Peyer's patch (tissue), 4 donors: ENCODE measurements at regions not wholly inside any gene's neighbourhood (a gene's known extent, or its start where the extent isn't known, plus 50 kb on each side); places are given as distances from the start of the nearest gene placed in this dataset.

Experiments
- CTCF ChIP-seq, 6 experiments: fragments of 450-650 bp in 4 of 6; fragments of 200-600 bp in 2 of 6; sonication (generic) in 1 of 6; IDR thresholded peaks; one replicate each; pipeline ENCODE4 v1.5.1; 2017 to 2019; ENCODE audit warnings: antibody characterized with exemption in 6 of 6, mild to moderate bottlenecking in 3 of 6, moderate library complexity in 1 of 6
- POLR2A ChIP-seq, 2 donors: fragments of 450-650 bp; IDR thresholded peaks; one replicate each; pipeline ENCODE4 v1.5.1; 2017; ENCODE audit warnings: antibody characterized with exemption in 2 of 2, mild to moderate bottlenecking in 2 of 2, moderate library complexity in 2 of 2

GRCh38 chr18:47644896-47645295 lies 285.6 kb downstream of the SMAD2 start:
- TF ChIP-seq CTCF (IDR thresholded peaks at IDR 0.05) (no peak), POLR2A (IDR thresholded peaks at IDR 0.05) (no peak)
